ENCODE measurements at regions not wholly inside any gene's neighbourhood (a gene's known extent, or its start where the extent isn't known, plus 50 kb on each side); places are given as distances from the start of the nearest gene placed in this dataset.

DNA sequence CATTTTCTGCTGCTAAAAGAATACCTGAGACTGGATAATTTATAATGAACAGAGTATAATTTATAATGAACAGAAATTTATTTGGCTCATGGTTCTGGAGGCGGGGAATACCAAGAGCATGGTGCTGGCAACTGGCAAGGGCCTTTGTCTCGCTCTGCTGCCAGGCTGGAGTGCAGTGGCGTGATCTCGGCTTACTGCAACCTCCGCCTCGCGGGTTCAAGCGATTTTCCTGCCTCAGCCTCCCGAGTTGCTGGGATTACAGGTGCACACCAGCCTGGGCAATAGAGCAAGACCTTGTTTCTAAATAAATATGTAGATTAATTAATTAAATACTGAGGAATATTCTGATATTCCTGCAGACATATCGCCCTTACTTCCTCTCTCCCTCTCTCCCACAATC lies 1610.8 kb downstream of the SUCLG1 start:
- TF ChIP-seq, protein P1, sequence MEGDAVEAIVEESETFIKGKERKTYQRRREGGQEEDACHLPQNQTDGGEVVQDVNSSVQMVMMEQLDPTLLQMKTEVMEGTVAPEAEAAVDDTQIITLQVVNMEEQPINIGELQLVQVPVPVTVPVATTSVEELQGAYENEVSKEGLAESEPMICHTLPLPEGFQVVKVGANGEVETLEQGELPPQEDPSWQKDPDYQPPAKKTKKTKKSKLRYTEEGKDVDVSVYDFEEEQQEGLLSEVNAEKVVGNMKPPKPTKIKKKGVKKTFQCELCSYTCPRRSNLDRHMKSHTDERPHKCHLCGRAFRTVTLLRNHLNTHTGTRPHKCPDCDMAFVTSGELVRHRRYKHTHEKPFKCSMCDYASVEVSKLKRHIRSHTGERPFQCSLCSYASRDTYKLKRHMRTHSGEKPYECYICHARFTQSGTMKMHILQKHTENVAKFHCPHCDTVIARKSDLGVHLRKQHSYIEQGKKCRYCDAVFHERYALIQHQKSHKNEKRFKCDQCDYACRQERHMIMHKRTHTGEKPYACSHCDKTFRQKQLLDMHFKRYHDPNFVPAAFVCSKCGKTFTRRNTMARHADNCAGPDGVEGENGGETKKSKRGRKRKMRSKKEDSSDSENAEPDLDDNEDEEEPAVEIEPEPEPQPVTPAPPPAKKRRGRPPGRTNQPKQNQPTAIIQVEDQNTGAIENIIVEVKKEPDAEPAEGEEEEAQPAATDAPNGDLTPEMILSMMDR (IDR thresholded peaks at IDR 0.05; ENCODE audit: poor library complexity) = no peak
- TF ChIP-seq EZH2 (IDR thresholded peaks at IDR 0.05; ENCODE audit: borderline replicate concordance) (no peak), EZH2phosphoT487 (IDR thresholded peaks at IDR 0.05; ENCODE audit: low read depth, severe bottlenecking, unreplicated experiment) (no peak)
